HG02943 (cell line): ENCODE measurements at regions not wholly inside any gene's neighbourhood (a gene's known extent, or its start where the extent isn't known, plus 50 kb on each side); places are given as distances from the start of the nearest gene placed in this dataset.

Experiments used
- ATAC-seq: cut with Tn5 transposase; IDR thresholded peaks from one replicate; pipeline ENCODE4 v1.9.1; 2021; ENCODE audit warnings: mild to moderate bottlenecking, low read depth, moderate library complexity; ENCODE audit not compliant: unreplicated experiment

DNA sequence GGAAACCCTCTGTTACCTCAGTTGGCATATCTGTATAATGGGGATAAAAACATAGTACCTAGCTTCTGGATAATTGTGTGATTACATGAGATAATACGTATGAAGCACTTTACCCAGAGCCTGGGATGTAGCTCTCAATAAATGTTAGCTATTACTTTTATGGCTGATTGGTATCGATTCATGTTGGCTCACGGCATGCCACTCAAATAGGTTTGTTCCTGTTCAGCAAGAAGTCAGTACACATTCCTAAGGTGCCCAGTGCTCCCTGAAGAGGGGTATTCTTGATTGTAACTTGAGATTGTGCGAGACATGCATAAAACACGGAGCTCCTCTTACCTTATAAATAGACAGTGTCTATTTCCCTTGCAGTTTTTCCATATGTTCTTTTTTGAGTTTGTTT, 78.5 kb upstream of the GALNT2 start:
- no peak for ATAC-seq

DNA sequence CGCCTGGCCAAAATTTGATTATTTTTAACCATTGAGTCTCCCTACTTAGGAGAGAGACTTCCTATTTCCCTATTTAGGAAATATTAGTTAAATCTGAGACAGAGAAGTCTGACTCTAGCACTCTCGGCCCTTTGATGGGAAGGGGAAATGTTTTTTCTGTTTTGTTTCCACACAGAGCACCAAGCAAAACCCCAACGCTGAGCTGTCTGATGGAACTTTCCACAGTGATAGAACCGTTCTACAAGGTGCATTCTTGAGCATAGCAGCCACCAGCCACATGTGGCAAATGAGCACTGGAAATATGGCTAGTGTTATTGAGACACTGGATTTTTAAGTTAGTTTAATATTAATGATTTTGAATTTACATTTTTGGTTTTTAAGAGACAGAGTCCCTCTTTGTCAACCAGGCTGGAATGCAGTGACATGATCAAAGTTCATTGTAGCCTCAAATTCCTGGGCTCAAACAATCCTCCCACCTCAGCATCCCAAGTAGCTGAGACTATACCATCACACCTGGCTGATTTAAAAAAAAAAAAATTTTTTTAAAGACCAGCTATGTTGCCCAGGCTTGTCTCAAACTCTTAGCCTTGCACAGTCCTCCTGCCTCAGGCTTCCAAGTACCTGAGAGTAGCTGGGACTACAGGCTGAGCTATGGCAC, 77.3 kb upstream of the GALNT2 start:
- ATAC-seq: no peak

DNA sequence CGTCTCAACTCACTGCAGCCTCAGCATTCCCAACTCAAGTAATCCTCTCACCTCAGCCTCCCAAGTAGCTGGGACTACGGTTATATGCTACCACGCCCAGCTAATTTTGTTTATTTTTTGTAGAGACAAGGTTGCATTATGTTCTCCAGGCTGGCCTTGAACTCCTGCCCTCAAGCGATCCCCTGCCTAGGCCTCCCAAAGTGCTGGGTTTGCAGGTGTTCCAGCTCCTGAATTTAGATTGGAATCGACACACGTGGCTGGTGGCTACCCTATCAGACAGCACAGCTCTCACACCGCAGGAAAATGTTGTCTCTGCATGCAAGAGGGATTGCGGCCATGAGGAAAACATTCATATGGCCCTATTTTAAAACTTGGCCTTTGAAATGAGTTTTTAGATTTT, 76.7 kb upstream of the GALNT2 start:
- no peak for ATAC-seq

DNA sequence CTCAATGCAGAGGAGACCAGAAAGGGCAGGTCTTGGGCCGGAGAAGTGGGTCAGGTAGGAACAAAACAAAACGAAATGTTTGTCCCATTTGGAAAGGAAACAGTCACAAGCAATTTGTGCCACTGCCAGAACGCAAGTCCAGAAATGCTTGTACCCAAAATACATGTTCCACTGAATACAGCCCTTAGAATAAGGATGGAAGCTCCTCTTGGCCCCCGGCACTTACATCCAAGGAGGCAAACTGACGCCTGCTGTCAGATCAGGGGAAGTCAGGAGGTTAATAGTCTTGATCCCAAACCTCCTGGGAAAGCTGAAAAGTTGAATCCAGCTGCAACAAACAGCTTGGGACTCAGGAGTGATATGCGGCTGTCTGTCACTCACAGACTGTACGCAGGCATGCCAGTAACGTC, 75.9 kb upstream of the GALNT2 start:
- no peak for ATAC-seq

DNA sequence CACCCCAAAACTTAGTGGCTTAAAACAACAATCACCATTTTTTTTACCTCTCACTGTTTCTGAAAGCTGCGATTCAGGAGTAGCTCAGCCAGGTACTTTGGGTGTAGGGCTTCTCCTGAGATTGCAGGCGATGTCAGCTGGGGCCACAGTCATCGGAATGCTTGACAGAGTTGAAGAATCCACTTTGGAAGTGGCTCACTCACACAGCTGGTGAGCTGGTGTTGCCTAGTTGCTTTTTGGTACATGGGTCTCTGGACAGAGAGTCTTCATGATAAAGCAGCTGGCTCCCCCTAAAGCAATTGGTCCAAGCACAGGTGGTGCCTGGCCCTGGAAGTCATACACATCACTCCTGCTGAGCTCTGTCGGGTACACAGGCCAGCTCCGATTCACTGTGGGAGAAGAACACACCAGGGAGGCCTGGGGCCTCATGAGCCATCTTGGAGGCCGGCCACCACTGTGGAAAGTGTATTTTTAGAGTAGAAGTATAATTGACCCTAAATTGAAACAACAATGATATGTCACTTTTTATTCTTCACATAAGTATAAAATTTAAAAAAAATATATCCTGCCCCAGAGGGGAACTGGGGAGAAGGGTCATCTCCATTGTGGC, 75.2 kb upstream of the GALNT2 start:
- ATAC-seq: no peak

DNA sequence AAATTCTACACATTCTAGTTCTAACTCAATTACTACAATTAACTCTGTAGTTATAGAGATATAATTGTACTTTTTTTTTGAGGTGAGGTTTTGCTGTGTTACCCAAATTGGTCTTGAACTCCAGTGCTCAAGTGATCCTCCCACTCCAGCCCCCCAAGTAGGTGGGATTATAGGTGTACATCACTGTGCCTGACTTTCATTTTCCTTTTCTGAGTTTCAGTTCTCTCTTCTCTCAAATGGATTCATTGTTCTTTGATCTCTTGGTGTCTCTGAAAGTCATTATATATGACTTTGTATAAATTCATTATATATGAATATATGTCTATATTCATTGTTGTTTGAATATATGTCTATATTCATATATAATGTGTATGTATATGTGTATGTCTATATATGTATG, 74.0 kb upstream of the GALNT2 start:
- no peak for ATAC-seq

DNA sequence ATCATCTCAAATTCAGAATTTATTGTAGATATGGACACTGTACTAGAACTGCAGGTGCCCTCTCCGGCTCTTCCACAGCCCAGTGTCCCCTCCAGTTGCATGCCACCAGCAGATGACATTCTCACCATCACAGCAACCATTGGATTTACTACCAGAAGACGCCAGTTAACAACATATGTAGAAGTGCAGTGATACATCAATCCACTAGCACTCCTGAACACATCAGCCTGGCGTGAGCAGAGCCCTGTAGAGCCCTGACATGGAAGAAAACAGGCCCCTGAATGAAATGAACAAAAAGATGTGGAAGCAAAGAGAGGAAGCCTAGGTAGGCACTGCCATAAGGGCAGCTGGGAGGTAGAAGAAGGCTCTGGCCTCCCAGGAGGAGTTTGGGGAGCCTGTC, 73.1 kb upstream of the GALNT2 start:
- ATAC-seq: no peak

DNA sequence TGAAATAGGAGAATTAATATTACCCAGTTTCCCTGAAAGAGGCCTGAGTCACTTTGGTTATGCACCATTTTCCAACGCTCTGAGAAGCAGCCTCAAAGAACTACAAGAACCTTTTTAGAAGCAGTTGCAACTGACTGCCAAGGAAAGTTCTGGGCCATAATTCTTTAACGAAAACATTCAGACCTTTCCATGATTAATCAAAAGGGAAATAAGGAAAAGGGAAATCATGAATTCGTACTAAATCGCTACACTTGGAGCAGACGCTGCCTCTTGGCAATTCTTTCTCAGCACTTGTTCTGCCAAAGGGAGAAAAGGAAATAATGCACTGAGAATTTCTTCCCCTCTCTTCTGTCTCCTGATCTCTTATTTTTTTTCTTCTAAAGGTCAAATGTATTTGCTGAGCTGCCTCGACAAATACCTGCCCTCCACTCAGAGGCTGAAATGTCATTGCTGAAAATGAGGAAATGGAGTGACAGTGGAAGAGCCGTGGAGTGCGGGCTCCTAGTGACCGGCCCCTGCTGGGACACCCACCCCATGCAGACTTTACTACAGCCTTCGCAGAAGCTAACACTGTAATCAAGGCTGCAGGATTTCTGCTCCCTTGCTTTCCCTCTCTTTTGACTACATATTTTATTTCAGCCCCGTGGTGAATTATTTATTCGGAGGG, 67.9 kb upstream of the GALNT2 start:
- no peak for ATAC-seq

DNA sequence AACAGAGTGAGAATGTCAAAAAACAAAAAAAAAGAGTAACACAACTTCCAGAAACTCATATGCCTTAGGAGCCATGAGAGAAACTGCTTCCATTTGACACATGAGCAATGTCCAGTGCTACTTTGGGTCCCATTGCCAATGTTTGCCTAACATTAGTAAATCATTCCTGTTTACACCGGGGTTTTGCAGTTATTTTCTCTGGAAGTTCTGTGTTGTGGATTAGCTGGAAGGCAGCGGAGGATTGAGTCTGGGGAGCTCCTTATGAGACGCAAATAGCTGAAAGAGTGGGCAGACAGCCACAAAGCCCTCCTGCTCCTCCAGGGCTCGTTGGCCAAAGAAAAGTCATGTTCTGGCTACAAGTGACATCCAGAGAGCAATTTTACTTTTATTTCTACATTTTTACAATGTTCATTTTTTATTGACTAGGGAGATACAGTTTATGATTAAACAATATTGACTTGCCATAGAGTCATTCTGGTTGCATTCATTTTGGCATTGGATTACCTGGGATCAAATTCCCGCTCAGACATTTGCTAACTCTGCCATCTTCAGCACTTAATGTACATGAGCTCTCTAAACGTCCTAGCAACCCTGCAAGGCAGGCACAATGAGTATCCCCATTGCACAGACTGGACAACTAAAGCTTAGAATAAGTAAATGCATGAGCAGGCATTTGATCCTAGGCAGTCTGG, 66.4 kb upstream of the GALNT2 start:
- ATAC-seq: no peak

DNA sequence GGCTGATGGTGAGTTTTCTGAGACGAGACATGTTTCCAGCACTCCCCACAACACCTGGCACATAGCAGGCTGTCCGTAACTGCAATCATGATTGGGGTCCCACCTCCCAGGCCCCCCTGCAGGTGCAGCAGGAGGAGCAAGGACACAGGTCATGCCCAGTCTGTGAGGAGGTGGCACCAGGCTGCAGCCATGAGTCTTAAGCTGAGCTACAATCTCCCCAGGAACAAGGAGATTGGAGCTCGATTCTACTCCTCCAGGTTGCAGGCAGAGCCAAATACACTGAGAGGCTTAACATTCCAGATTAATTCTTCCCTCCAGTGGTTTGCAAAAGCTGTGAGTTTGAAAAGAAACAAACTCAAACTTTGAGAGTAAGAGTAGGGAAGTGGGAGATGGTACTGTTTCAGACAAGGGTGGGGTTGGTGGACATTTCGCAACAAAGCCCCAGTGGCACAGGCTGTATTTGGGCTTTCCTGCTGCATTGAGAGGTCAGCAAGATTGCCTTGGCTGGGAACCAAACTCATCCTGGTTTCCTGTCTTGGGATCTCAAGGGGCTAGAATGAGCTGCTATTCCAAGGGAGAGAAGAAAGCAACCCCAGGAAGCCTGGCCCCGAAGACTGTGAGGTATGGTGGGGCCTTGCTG, 64.8 kb upstream of the GALNT2 start:
- ATAC-seq: no peak

DNA sequence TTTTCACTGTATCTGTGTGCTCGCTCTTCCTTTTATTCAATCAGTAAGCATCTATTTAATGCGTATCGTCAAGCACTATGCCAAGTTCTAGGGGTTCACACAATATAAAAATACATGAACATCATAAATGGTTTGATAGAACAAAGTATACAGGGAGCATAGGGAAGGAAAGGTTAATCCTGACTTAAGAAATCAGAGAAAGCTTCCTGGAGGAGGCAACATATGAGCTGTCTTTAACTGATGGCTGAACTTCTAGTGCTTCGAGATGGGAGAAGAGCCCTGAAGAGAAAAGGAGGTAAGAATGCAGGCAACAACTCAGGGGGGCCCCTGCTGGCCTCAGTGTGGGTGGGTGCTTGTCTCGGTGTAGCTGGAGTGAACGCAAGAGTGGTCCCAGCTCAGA, 63.6 kb upstream of the GALNT2 start:
- ATAC-seq: no peak

DNA sequence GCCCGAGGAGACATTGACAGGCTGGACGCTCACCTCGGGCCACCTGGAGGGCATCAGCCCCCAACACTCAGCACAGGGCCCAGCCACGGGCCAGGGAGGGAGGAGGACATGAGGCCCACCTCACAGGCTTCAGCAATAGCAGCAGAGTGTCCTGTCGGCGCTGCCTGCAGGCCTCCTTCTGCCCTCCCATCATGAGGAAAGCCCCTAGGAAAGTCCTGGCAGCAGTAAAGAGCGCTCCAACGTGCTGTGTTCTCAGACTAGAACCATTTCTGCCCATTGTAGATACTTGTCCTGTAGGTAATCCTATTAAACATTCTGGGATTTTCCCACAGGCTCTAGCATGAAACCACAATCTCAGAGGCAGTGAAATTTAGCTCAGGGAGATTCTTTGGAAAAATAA, 62.0 kb upstream of the GALNT2 start:
- no peak for ATAC-seq

DNA sequence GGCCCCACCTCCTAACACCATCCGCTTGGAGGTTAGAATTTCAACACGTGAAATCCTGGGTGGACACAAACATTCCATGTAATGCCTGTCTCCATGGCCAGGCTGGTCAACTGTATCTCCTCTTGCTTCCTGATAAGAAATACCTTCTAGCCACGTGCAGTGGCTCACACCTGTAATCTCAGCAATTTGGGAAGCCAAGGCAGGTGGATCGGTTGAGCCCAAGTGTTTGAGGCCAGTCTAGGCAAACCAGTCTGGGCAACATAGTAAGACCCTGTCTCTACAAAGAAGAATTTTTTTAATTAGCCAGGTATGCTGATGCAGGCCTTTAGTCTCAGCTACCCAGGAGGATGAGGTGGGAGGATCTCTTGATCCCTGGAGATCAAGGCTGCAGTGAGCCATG, 58.3 kb upstream of the GALNT2 start:
- no peak for ATAC-seq

DNA sequence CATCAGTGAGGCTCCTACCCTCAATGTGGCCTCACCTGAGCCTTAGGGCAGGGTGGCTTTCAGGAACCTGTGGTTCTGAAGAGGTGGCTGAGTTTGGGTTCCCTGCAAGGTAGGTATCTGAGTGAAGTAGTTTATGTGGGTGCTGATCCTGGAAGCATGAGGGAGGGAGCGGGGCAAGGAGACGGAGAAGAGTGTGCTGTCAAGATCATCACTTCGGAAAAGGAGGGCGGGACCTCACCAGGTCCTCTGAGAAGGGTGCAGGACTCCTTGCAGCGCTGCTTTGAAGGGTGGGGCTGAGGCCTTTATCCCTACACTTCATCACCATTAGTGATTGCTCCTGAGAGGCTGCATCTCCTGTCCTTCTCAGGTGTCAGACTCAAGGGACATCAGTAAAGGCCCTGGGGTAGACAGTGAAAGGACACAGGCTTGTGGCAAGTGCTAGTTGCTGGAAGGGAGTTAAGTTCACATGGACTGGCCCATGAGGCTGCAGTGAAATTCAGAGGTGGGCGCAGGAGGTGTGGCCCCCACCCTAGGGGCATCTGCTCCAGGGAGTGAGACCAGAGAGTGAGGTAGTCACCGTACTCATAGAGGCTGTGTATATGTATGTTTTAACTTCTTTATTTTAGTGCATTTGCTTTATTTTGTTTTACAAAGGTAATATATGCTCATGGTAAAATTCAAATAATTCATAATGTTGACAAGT, 57.3 kb upstream of the GALNT2 start:
- ATAC-seq: no peak

DNA sequence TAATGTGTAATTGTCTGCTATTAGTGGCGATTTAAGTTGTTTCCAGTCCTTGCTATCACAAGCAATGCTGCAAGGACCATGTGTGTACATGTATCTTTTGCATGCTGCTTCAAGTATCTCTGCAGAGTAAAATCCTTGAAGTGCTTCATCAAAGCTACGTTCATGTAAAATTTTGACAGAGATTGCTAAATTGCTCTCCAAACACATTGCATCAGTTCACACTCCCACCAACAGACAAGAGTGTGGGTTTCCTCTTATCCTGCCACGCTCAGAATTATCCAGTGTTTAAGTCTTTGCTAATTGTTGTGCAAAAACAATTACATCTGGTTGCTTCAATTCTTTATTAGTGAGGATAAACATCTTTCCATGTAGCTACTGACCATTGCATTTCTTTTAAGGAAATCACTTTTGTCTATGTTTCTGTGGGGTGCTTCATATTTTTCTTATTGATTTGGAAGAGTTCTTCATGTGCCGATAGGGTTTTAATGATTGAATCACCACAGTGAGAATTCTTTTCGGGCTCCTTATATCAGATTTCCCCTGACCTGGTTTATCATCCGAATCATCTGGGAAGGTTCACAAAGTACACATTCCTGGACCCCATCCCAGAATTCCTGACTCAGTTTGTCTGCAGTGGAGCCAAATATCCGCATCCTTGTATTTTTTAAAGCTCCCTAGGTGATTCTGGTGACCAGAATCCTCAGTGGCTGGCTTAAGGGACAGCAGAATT, 56.3 kb upstream of the GALNT2 start:
- ATAC-seq: no peak

DNA sequence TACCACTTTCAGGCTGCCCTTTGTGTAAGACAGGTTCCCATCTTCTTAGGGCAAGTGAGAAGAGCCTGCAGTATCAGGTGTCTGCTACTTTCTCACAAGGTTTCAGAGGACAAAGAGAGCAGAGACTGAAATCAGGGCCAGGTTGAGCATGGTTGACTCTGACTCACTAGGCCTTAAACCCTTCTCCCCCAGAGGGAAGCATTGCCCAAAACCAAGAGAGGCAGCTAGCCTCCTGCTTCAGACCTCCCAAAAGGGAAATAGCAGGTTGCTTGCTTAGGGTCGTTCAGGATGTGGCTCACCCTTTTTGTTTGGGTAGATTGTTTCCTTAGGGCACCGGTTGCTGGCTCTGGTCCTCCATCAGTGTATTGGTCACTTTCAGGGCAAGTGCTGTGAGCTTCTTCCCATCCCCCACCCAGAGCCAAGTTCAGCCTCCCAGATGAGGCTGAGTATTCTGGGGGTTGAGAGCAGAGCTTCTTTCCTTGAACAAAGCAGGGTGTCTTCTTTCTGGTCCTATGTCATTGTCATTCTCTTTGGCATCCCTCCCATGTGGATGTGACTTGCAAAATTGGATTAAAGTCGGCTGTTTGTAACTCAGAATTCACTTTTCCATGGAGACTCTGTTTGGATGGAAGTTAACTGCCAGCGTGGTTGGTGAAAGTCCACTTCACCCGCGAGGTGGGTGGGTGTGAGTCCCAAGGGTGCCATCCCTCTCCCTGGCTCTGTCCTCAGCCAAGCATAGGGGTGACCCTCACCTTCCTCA, 55.5 kb upstream of the GALNT2 start:
- no peak for ATAC-seq

DNA sequence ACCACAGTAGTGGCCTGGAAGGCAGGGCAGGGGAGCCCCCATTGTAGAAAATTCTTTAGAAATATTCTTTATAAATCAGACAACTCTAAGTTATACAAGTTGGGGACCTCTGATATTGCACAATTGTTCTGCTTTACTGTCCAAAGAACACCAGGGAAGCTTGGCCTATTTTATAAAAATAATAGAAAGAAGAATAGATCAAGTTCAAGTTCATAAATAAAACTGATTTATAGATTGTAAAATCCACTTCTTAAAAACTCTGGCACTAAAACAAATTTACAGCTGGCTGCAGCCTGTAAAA, 55.0 kb upstream of the GALNT2 start:
- ATAC-seq: no peak

DNA sequence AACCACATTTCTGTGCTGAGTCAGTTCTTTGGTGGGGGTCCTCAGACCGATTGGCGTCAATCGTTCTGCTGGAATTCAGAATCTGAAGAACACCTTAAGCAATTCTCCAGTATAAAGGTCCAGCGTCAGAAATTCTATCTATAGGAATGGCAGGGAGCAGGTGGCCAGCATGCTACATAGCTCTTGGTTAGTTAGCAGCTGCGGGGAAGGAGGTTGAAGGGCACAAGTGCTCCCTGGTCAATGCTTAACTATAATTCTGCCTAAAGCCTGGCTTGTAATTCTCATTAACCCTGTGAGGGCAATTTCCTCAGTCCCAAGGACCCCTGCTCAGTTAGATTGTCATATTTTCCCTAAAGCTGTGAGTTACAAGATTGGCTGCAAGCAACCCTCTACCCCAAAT, 54.3 kb upstream of the GALNT2 start:
- ATAC-seq: no peak

DNA sequence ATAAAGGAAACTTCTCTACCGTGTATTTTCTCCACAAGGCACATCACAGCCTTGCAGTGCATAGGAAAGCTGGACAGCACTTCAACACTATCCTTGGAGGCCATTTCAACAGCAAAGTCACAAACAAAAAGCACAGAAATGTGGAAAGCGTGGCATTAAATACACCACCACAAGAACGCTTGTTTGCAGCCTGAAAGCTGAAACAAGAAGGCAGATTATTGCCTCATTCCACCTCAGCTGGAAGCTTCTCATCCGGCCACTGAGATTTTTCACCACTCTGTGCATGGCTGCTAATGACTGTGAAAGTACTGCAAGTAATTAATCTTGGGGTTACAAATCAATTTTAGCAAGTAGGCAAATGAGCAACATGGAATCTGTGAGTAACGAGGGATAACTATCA, 50.9 kb upstream of the GALNT2 start:
- no peak for ATAC-seq
